ENCODE measurements at regions not wholly inside any gene's neighbourhood (a gene's known extent, or its start where the extent isn't known, plus 50 kb on each side); places are given as distances from the start of the nearest gene placed in this dataset.

GRCh38 chr1:193685986-193686385 is 499.6 kb upstream of the B3GALT2 start:
- TF ChIP-seq POLR2A (IDR thresholded peaks at IDR 0.05; ENCODE audit: borderline replicate concordance, extremely low read depth, insufficient read depth, insufficient read length) = no peak
- no peak for TF ChIP-seq CTCF (IDR thresholded peaks at IDR 0.05 in 2 of 3, conservative IDR thresholded peaks at IDR 0.05 in 1 of 3; ENCODE audit: borderline replicate concordance in 1 of 3, insufficient read depth in 1 of 3, low read depth in 2 of 3, low read length in 2 of 3)
- TF ChIP-seq SIN3A (IDR thresholded peaks at IDR 0.05; ENCODE audit: low read depth) = no peak
- no peak for TF ChIP-seq EZH2phosphoT487 (IDR thresholded peaks at IDR 0.05; ENCODE audit: borderline replicate concordance)
- TF ChIP-seq ZNF274 (IDR thresholded peaks at IDR 0.05; ENCODE audit: low read depth, low read length) = no peak
- TF ChIP-seq RAD21 (IDR thresholded peaks at IDR 0.05; ENCODE audit: low read depth) = no peak
- no peak for TF ChIP-seq SRF (IDR thresholded peaks at IDR 0.05; ENCODE audit: low read depth)
- no peak for TF ChIP-seq POLR2AphosphoS5 (IDR thresholded peaks at IDR 0.05; ENCODE audit: low read depth, low read length)
- TF ChIP-seq REST (IDR thresholded peaks at IDR 0.05; ENCODE audit: low read depth) = no peak
- no peak for TF ChIP-seq CBX3 (IDR thresholded peaks at IDR 0.05; ENCODE audit: low read depth)
- no peak for TF ChIP-seq CEBPB (IDR thresholded peaks at IDR 0.05; ENCODE audit: low read depth)
- no peak for TF ChIP-seq FOSL1 (IDR thresholded peaks at IDR 0.05; ENCODE audit: low read depth)

Data from HCT116 (cell line).